ENCODE measurements at regions not wholly inside any gene's neighbourhood (a gene's known extent, or its start where the extent isn't known, plus 50 kb on each side); places are given as distances from the start of the nearest gene placed in this dataset.

GRCh38 chr16:27625050-27625697 lies 75.2 kb downstream of the KATNIP start:
- TF ChIP-seq CTCF (conservative IDR thresholded peaks at IDR 0.05): no peak
- H4K8ac ChIP-seq (replicated peaks; ENCODE audit: insufficient read length, low read depth, low read length): no peak overlapping the region
- H2BK120ac ChIP-seq (ENCODE audit: low read depth, low read length, poor library complexity, severe bottlenecking): no peak overlapping the region
- H3T11ph ChIP-seq (ENCODE audit: low read length): no peak overlapping the region
- H3K4me2 ChIP-seq (ENCODE audit: insufficient read depth, insufficient read length, low read length): no peak overlapping the region
- no peak overlapping the region for H2AFZ ChIP-seq (ENCODE audit: low read length)
- H4K91ac ChIP-seq (ENCODE audit: insufficient read length, low read depth, low read length): no peak overlapping the region
- H3K27ac Mint-ChIP-seq: no peak overlapping the region
- no peaks in the 10 kb centered on the region for H3K9me3 Mint-ChIP-seq
- H4K5ac ChIP-seq (ENCODE audit: insufficient read length, low read depth, low read length): no peak overlapping the region
- no peak overlapping the region for H3K18ac ChIP-seq (ENCODE audit: insufficient read length, low read depth, low read length)
- no peak overlapping the region for H3K4me3 Mint-ChIP-seq
- no peak overlapping the region for H2BK12ac ChIP-seq (ENCODE audit: insufficient read length, low read depth, low read length)
- no peak overlapping the region for H2BK5ac ChIP-seq (ENCODE audit: insufficient read length, low read length)
- no peak overlapping the region for H2BK15ac ChIP-seq (ENCODE audit: low read depth, low read length)
- no CpG with 5 or more reads among the region's 7 CpGs for WGBS (ENCODE audit: extremely low coverage, insufficient read length, low lambda C conversion rate)
- H3K23me2 ChIP-seq (ENCODE audit: insufficient read length, low read depth, low read length, poor library complexity, severe bottlenecking): no peaks in the 10 kb centered on the region
- H3K14ac ChIP-seq (ENCODE audit: insufficient read depth, low read length): no peak overlapping the region
- DNase-seq: no peak
- H3K36me3 Mint-ChIP-seq (ENCODE audit: insufficient read depth in 1 of 3, low read depth in 3 of 3): peaks cover 0 to 4% (median 0%) of the 10 kb centered on the region in 3 experiments; a peak in 2 of 7 replicates
- H3K23ac ChIP-seq (ENCODE audit: insufficient read length, low read depth, low read length): no peak overlapping the region
- H3K9me3 ChIP-seq (ENCODE audit: control insufficient read depth, low read depth, low read length): no peaks in the 10 kb centered on the region
- no peak overlapping the region for H2AK5ac ChIP-seq (ENCODE audit: insufficient read length, low read length)
- no peak overlapping the region for H3K56ac ChIP-seq (ENCODE audit: insufficient read length, low read depth, low read length)
- peaks cover 4% of the 10 kb centered on the region; the same call in 1 of the 2 replicates for H3K27me3 Mint-ChIP-seq (ENCODE audit: low read depth)
- H4K20me1 ChIP-seq (ENCODE audit: control insufficient read depth, insufficient read depth, insufficient read length): no peaks in the 10 kb centered on the region
- H3K4me1 ChIP-seq (ENCODE audit: insufficient read depth, low read length): no peaks in the 10 kb centered on the region
- no peaks in the 10 kb centered on the region for H3K79me2 ChIP-seq (ENCODE audit: insufficient read depth, low read length)
- H3K27me3 ChIP-seq (ENCODE audit: insufficient read depth, low read length): no peaks in the 10 kb centered on the region
- H2BK20ac ChIP-seq (ENCODE audit: low read depth, low read length, poor library complexity, severe bottlenecking): no peak overlapping the region
- H3K4me1 Mint-ChIP-seq: peaks cover 3 to 9% of the 10 kb centered on the region in 2 experiments; a peak in 2 of 4 replicates
- no peaks in the 10 kb centered on the region for H3K79me1 ChIP-seq (ENCODE audit: insufficient read depth, low read depth, low read length, poor library complexity, severe bottlenecking)
- no peak overlapping the region for H3K27ac ChIP-seq (ENCODE audit: insufficient read length, low read depth, low read length)
- H3K9ac ChIP-seq (ENCODE audit: extremely low read depth, insufficient read length, low read length): no peak overlapping the region
- H3K4ac ChIP-seq (ENCODE audit: low read depth, low read length): no peak overlapping the region
